Colon (tissue), 2 donors: ENCODE measurements at regions not wholly inside any gene's neighbourhood (a gene's known extent, or its start where the extent isn't known, plus 50 kb on each side); places are given as distances from the start of the nearest gene placed in this dataset.

Experiments used
- FAIRE-seq: peaks from 2 replicates; lab custom pipeline; 2012; peaks lifted over from hg19 to GRCh38; lab: Jason Lieb, UNC
- donor health status: control.
- donor health status: control.

DNA sequence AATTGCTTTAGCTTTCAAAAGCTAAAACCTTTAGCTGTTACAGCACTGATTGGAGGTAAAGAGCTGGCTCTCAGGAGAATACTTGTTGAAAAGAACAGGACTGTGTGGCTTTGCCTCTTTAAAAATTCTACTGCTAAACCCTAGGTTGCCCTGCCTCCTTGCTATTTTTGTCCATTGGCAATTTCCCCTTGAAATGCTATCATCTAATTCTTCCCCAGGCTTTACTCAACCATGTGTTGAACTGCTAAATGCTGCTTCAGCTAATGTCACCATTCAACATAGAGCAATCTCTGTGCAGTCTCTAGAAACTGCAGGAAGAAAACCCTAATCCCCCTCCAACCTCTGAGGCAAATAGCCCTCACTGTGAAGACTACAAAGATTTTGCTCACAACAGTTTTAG lies 203.7 kb upstream of the ARX start:
- FAIRE-seq = no peak

DNA sequence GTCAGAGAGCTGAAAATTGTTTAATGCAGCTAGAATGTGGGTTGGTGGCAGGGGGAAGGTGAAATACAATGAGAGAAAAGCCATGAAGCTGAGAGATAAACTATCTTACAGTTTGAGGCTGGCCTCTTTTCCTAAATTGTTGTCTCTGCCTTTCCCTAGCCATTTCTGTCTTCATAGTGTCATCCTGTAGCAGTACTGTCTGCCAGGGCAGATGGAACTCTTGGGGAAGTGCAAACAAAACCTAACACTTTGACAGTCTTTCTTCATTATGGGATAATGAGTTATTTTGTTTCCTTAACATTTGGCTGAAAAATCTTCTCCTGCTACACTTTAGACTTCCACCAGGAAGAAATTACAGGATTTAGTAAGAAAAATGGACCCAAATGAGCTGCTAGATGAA lies 197.8 kb upstream of the ARX start:
- no peak for FAIRE-seq

DNA sequence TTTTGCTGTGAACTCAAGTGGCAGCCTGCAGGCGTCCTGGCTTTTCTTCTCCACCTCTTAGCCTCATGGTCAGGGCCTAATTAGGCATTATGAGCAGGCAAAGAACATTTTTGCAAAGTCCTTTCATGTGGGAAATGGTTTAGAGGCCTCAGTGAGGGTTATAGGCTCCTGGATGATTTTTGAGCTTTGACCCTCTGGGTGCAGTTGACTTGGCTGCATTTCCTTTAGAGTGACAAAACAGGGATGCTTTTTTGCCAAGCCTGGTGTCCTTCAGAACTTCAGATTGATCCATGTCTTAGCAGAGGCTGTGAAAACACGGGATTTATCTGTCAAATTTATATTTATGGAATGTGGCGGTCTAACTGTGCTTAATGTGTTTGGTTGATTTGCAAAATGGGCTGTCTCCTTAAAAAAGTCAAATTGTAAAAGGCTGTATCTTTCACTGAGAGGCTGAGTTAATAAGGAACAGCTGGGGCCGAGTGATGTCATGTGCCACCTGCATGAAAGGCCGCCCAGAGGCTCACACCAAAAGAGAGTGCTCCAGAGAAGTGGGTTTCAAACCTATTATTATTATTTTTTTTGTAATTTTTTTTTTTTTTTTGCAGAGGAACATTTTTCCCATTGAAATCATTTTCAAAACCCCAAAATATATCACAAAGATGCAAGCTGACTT lies 192.2 kb upstream of the ARX start:
- FAIRE-seq = no peak

DNA sequence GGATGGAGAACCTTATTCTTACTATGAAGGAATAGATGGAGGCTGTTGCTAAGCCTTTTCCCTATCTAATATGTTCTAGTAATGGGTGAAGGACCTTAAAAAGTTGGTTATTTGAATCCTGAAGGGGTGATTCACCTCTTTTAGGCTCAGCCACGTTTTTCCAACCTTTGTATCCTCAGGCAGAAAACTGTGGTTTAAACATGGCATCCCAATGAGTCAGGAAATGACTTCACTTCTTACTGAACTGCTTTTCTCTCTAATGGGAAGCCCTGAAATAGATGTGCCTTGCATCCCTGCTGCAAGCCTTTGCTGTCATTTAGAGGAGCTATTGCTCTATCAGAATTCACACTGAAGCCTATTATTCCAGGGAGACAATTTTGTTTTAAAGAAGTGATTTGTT lies 191.0 kb upstream of the ARX start:
- no peak for FAIRE-seq

DNA sequence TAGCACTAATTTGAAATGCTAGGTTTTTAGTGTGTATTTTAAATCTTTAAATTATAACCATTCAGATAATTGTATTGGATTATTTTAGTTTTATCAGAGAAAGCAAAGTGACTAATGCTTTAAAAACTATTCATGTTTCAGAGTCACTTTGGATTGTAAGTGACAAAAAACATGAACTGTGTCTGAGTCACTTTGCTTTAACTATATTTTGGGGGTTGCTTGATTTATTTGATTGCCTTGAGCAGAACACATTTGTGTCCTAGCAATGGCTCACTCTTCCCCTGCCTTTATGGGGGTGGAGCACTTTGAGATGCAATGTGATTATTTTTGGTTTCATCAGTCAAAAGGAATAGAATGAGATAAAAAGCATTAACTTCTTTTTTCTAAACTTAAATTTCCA lies 188.4 kb upstream of the ARX start:
- no peak for FAIRE-seq

DNA sequence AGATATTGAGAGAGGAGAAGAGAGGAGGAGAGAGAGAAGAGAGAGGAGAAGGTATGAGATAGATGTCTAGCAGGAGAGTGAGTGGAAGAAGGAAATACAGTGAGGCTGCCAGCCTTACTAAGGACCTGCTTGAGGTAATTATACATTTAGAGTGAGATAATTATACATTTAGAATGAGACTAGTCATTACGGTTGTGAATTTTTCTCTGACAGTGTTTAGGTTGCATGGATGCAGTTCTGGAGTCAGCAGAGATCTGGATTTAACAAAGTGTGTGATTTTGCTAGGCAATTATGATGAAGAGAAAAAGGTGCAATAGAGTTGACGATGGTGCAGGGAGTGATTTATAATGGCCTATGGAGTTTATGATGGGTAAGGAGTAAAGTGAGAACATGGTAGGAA lies 187.1 kb upstream of the ARX start:
- no peak for FAIRE-seq

DNA sequence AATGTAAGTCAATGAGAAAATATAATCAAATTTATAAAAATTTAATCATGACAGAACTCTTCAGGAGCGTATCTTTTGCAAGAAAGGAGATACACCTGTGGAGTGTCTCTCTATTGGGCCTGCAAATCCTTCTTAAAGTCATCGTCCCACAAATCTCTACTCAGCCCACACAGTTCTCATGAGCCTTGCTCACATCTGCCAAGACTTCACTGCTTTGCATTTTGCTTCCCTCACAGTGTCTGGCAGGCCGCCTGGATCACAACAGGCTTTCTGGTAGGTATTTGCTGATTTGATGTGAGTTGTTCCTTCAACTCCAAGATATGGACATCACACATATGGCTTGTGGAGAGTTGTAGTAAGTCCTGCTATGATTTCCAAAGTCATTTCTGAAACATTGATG lies 183.1 kb upstream of the ARX start:
- no peak for FAIRE-seq

DNA sequence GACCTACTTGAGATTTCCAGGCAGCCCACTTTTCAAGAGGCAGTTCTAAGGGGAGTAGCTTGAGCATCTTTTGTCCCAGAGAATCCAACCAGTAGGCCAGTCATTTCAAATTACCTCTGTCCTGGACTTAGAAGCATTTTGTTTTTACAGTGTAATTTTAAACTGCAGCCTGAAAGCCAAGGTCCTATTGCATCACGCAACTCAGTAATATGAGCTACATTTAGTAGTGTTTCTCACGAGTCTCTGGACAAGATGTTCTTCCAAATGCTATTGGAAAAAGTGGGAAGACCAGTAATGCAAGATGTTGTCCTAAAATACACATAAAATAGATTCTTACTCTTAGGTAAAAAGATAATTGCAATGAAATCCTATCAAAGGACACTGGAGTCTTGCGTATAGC lies 182.5 kb upstream of the ARX start:
- FAIRE-seq = no peak

DNA sequence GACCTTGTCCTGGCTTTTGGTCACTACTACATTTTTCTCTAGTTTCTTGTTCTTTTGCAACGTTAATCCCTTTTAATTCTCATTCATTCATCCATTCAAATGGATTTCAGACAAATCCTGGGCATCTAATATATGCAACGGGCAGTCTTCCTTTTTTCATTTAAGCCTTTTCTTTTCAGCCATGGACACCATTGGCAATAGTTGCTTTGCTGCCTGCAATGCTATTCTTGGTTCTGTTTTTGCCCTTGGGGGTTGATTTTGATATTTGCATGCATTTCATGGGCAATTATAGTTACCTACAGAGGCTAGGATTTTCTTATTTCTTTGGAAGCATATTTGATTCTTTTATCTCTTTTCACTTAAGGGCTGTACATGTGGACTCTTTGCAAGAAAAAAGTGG lies 180.5 kb upstream of the ARX start:
- FAIRE-seq = no peak

DNA sequence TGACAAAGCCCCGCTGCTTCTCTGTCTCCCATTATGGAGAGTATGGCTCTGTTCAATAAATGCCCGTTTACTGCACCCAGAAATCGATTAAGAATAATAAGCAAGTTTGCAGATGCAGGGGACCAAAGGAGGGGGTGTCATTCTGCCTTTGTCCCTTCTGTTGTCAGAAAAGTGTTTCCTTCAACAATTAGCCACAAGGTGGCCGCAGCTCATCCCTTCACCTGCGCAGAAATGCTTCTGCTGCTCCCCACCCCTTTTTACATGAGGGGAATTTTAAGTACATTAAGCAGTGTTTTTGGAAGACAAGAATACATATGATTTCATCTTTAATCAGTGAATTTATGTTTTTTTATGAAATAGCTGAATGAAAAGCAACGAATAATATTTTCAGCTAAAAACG lies 175.6 kb upstream of the ARX start:
- no peak for FAIRE-seq

DNA sequence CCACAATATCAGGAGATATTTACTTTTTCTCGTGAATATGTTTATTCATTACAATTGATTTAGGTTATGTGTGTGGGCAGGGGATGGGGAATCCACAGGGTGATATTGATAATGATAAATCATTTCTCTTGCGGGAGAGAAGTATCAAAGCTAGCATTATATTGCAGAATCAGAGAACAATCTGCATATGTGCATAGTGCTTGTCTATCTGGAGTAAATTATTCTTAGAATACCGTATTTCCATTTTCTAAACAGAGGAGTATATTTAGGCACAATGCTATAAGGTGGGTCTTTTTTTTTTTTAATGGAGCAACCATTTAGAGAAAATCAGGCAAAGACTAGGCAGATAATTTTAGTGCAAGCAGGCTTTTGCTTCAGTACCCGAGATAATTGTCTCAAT lies 166.0 kb upstream of the ARX start:
- no peak for FAIRE-seq

DNA sequence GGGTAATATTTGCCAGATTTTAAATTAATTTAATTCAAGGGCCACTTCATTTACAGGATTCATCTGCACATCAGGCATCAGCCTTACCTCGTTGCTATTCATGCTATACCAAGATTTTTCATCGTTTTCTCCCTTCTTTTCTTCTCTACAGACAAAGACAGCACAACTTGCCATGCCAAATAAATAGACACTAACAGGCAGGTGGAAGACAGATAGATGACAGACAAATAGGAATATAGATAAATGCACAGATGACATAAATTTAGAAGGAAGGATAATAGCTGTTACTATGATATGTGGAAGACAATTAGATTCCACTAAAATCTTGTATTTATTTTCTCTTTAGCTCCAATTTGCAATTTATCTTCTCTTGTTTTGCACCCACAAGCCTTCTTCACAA lies 164.5 kb upstream of the ARX start:
- FAIRE-seq = no peak

DNA sequence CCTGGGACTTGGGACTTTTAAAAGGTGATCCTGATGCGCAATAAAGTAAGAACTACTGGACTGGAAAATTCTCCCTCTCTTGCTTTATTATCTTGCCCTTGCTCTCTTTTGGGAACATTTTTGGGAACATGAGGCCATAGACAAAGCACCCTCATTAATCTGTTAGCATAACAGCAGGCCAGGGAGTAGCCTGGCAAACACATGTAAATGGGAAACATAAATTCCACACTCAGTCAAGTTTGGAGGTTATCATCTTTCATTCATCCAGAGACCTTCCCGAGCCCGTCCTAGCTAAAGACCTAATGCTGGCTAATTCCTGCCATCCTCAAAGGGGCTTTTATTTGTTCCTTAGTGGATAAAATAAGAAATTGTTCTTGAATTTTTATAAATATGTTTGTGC lies 162.8 kb upstream of the ARX start:
- FAIRE-seq = no peak

DNA sequence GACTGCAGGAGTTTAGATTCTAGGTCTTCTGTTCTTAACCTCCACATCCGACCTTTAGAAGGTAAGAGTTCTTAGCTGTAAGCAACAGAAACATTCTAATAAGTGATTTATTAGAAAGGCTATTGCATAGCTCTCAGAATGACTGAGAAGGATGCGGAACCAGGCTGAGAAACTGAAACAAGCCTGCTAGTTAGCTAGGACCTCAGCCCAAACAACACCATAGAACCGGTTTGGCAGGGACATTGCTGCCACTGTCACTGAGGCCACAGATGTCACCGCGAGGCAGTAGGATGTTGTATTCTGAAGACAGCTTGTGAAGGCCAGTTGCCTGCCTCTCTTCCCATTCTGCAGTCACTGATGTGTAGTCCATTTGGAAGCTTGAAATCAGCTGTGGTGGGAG lies 160.0 kb upstream of the ARX start:
- no peak for FAIRE-seq

DNA sequence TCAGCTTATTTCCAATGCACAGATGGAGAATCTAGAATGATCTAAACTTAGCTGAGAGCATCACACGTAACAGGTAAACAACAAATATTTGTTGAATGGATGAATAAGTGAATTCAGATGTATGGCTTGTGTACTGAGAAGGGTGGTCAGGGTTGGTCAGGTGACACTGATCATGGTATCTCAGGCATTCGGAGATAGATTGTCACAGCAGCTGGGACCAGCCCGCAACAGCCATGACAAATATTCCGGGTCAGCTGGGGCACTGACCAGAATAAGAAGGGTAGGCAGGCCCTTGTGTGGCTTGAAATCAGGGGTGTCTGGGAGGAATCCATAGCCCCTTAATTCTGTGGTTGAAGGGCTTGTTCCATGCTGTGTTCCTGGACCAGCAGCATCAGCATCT lies 159.4 kb upstream of the ARX start:
- no peak for FAIRE-seq

DNA sequence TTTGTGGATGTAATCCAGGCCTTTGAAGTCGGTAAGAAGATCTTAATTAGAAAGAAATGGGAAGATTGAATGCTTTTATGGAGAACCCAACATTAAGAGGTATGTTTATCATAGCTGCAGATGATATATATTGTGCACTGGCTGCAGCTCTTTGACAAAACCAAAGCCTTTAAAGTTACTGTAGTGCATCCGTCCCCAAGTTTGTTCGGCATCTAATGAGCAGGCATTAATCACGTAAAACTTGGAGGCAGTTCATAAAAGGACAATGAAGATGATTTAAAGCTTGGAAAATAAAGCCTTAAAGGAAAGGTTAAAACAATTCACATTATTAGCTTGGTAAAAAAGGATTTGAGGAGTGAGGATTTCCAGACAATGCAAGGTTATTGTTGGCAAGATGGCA lies 150.8 kb upstream of the ARX start:
- no peak for FAIRE-seq

DNA sequence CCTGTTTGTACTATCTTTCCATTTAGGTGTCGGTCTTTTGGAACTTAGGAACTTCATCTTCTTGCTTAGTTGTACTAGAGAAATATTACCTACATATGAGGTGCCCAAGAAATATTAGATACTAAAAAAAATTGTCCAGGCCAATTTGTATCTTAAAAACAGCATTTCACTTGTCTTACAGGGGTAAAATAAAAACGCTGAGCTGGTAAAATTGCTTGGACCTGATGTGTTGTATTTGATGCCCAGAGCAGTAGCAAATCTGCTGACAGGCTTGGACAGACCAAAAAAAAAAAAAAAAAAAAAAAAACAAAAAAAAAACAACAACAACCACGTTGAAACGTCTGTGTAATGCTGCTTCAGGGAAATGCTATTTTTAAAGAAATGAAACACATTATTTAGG lies 150.4 kb upstream of the ARX start:
- no peak for FAIRE-seq

DNA sequence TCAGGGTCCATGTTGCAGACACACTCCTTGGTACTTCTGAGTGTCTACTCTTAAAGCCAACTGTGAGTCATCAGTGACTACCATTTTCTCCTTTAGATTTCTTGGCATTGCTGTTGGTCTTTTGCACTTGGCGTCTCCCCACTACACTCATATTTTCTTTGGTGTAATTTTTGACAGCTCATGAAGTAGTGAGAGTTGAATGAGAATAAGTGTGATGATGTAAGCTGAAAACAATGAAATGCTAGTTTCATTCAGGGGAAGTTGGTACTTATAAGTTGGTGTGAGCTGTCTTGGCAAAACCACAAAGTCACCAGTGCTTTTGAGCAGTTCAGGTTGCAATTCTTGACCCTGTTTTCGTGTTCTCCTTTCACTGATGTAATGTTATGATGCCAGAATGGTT lies 142.9 kb upstream of the ARX start:
- FAIRE-seq = no peak

DNA sequence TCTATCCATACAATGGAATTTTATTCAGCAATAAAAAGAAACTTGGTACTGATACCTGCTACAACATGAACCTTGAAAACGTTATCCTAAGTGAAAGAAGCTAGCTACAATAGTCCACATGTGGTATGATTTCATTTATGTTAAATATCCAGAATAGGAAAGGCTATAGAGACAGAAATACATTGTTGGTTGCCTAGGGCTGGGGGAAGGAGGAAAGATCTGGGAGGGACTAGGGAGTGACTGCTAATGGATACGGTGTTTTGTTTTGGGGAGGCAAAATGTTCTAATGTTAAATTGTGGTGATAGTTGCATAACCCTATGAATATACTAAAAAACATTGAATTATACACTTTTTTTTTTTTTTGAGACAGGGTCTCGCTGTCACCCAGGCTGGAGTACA lies 141.1 kb upstream of the ARX start:
- no peak for FAIRE-seq

DNA sequence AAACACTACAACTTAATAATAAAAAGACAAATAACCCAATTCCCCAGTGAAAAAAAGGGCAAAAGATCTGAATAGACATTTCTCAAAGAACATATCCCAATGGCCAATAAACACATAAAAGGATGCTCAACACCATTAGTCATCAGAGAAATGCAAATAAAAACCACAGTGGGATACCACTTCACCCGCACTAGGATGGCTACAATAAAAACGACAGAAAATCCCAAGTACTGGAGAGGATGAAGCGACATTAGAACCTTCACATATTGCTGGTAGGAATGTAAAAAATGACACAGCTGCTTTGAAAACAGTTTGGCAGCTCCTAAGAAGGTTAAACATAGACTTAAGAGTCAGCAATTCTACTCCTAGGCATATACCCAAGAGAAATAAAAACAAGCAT lies 140.6 kb upstream of the ARX start:
- no peak for FAIRE-seq

DNA sequence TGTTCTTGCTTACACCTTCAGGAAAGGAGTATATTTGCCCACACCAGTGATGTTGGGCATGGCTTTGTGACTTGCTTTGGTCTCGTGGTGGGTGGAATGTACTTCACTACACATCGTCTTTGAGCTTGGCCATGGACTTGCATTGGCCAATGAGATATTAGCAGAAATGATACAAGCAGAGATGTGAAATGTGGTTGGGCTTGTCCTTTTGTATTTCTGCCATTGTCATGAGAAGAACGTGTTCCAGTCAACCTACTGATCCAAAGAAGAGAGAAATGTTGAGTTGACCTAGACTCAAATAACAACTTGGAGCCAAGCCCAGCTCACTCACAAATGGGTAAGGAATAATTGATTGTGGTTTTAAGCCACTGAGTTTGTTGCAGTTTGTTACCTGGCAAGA lies 138.4 kb upstream of the ARX start:
- no peak for FAIRE-seq

DNA sequence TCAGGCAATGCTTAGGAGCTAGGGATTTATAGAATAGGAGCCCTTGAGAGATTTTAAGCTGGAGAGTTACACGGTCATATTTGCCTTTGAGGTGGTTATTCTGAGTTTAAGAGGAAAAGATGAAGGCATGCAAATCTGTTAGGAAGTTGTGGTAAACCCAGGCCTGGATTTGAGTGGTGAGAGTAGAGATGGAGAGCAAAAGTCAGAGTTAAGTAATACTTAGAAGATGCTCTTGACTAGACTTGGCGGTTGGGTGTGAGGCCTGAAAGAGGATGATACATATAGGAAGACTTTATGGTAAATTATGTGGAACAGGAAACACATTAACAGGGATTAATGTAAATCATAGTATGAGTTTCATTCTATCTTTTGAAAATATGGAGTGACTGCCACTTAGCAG lies 136.0 kb upstream of the ARX start:
- no peak for FAIRE-seq

DNA sequence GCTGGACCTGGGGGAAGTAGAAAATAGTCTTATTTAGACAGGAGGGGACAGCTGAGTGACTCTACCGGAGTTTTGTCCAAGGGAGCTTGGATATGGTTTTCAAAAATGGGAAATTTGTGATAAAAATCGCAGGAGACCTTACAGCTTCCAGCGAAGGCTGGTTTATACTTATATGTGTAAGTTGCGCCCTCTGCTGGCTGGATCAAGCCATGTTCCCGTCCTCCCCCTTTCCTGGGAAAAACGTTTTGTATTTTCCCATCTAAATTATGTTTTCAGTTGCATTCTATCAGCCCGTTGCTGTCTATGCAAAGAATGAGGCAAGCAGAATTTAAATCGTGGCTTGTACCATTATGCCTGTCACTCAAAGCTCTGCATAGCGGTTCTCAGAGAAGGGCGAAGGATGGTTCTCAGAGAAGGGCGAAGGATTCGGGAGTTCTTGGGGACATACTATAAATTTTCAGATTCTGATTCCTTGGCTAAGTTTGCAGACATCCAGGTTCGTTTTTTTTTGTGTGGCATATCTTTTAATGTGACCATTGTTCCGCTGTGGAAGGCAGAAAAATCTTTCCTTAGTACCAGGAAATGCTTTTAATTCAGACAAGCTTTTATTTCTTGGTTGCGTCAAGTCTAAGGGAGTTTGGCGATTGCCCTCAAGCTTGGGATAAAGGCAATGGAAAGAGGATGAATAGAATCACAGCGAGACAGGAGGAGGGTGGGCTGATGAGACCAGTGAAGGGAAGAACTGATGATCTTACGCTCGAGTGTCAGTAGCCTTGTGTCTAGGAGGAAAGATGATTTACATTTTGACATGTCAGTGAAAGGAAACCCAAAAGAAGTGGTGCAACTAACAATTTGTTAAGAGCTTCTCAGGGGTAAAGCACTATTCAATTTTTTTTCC lies 128.5 kb upstream of the ARX start:
- no peak for FAIRE-seq

DNA sequence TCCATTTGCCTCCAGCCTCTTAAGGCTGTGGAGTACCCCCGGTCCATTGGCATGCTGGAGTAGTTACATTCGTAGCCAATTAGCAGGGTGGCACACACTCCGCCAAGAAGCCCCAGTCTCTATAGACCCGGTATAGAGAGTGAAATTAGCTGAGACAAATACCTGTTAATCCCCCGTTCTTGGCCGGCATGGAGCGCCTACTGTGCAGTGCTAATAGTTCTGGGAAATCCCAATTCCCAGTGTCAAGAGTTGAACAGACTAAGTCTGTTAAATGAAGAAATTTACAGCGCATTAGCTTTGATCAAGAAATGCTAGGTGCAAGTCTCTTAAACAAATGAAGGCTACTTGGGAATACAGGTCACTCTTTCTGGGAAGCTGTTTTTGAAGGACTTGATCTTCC lies 127.8 kb upstream of the ARX start:
- FAIRE-seq = no peak
